GM18505 (cell line): ENCODE measurements at regions not wholly inside any gene's neighbourhood (a gene's known extent, or its start where the extent isn't known, plus 50 kb on each side); places are given as distances from the start of the nearest gene placed in this dataset.
A peak's percentile ranks its signal among the peaks of the same experiment; 100 is the strongest.
"Not testable (repeated sequence)": the region's sequence is repeated elsewhere in the genome, so short reads cannot be mapped to it uniquely, and the experiment has no call there.

ENCODE experiments used
- ATAC-seq: cut with Tn5 transposase; IDR thresholded peaks from one replicate; pipeline ENCODE4 v1.9.1; 2021; ENCODE audit not compliant: unreplicated experiment
- POLR2A ChIP-seq: IDR thresholded peaks from 4 replicates; pipeline ENCODE4 v1.6.1; 2011; ENCODE audit warnings: borderline replicate concordance; ENCODE audit not compliant: insufficient read depth, insufficient read length; ENCODE audit errors: extremely low read depth

- TF ChIP-seq POLR2A: no peak
- ATAC-seq: no peak
Observed at GRCh38 chr14:59022144-59022543, 166.3 kb upstream of the DAAM1 start.

DNA sequence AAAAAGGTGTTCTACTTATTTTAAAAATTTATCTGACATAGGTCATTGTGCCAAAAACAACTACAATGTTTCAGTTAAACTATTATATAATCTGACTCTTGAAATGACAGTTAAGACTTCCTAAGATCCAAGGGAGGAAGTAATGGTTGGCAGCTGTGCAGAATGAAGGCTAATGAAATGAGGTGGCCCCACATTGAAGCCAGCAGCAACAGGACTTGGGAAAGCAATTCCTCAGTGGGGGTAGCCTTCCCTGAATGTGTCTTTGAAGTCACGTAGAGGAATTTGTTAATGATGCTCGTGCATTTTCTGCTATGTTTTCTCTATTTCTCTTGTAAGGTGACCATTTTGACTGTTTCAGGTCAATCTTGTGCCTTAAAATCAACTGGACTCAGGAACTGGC is 162.4 kb upstream of the DAAM1 start:
- no peak for TF ChIP-seq POLR2A
- ATAC-seq: no peak

DNA sequence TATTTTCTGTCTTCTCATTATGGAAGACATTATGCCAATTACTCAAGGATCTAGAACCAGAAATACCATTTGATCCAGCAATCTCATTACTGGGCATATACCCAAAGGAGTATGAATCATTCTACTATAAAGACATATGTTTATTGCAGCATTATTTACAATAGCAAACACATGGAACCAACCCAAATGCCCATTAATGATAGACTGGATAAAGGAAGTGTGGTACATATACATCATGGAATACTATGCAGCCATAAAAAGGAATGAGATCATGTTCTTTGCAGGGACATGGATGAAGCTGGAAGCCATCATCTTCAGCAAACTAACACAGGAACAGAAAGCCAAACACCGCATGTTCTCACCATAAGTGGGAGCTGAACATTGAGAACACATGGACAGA is 161.8 kb upstream of the DAAM1 start:
- ATAC-seq: not testable (repeated sequence)

- ATAC-seq: peak; percentile 75
- no peak for TF ChIP-seq POLR2A
Observed at GRCh38 chr14:59028476-59029202, 159.8 kb upstream of the DAAM1 start.

GRCh38 chr14:59032826-59033225 is 155.6 kb upstream of the DAAM1 start:
- no peak for TF ChIP-seq POLR2A
- ATAC-seq: no peak

DNA sequence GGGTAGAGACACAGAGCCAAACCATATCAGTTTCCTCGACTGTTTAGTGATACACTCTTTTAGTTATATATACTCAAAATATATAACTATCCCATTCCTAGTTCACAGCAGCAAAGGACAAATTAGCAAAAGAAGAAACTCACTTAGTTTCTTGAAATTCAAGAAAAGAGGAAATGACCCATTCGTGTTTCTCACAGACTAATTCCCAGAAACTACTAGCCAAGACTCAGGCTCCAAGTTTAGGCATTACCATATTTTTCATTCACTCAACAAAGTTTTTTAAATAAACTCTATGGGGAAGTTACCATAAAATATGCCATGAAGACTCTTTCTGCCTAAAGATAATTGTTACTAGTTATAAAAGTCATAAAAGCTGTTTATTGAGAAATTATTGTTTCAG is 152.3 kb upstream of the DAAM1 start:
- no peak for TF ChIP-seq POLR2A
- no peak for ATAC-seq

DNA sequence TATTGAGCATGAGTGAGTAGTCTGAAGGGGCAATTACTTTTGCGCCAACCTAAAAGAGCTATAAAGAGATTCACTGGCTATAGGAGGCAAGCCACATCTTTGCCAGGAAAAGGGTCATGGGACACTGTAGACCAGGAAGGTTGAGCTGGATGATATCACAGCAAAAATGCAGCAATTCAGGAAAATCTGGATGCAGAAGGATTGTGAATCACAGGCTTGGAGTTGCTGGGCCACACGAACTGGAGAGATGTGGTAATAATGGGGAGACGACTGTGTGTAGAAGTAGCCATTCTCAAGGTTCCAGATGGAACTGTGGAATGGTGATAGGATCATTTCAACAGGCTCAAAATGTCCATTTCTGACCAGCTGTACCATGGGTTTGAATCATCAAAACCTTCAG is 151.4 kb upstream of the DAAM1 start:
- ATAC-seq: no peak

DNA sequence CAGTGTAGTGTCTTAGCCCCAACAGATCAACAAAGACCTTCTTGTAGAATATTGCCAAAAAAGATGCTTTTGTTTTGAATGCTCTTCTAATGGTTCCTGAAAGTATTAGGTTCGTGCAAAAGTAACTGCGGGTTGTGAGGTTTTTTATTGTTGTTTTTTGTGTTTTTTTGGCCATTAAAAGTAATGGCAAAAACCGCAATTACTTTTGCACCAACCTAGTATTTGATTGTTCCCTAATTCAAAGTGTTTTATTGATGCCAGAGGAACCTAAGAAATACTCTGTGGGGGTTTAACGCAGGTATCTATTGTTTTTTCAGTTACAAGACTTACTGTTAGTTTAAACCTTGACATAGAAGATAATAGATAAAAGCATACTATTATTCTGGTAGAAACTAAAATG is 150.8 kb upstream of the DAAM1 start:
- no peak for TF ChIP-seq POLR2A
- no peak for ATAC-seq

More for the DNA sequence above, 151.4 kb upstream of the DAAM1 start:
- TF ChIP-seq POLR2A: no peak

- no peak for ATAC-seq
- TF ChIP-seq POLR2A: no peak
Observed at GRCh38 chr14:59038746-59039145, 149.7 kb upstream of the DAAM1 start.

DNA sequence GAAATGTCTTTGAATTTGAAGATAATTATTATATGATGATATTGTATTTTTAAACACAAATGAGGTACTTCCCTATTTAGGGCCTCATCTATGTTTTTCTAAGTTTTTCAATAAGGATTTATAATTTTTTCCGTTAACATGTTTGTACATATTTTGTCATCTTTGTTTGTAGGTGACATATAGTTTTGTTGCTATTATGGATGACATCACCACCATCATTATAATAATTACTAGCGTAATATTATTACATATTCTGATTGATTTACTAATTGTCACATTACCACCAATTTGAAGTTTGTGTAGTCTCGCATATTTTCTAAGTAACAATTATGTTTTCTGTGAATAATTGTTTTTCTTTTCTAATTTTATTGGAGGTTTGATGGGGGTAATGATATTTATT is 147.2 kb upstream of the DAAM1 start:
- TF ChIP-seq POLR2A: no peak
- ATAC-seq: no peak

GRCh38 chr14:59044707-59045106 is 143.8 kb upstream of the DAAM1 start:
- TF ChIP-seq POLR2A: no peak
- ATAC-seq: no peak

GRCh38 chr14:59046746-59047145 is 141.7 kb upstream of the DAAM1 start:
- ATAC-seq: no peak
- TF ChIP-seq POLR2A: no peak

DNA sequence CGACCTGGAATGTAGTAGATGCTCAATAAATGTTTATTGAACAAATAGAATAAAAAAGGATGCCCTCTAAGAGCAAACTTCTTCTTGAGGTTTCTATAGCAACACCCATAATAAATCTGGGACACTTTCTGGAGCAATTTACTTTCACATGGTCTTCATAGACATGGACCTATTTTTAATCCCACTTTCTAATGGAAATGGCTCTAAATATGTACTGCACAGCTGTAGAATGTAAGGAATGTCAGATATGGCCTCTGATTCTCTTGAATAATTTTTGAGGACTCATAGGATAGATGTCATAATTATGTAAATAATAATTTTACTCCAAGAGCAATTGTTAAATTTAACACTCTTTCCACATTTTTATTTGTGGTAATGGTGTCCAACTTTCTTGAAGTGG is 133.5 kb upstream of the DAAM1 start:
- TF ChIP-seq POLR2A: no peak
- no peak for ATAC-seq

- TF ChIP-seq POLR2A: no peak
- ATAC-seq: peak; percentile 78
Observed at GRCh38 chr14:59055439-59056045, 132.9 kb upstream of the DAAM1 start.
